LHCN-M2 (cell line): ENCODE measurements at regions not wholly inside any gene's neighbourhood (a gene's known extent, or its start where the extent isn't known, plus 50 kb on each side); places are given as distances from the start of the nearest gene placed in this dataset.
"Not testable (repeated sequence)": the region's sequence is repeated elsewhere in the genome, so short reads cannot be mapped to it uniquely, and the experiment has no call there.

Experiments used
- DNase-seq: peaks from one replicate; pipeline ENCODE4 v3.0.0-alpha.2; 2012; ENCODE audit warnings: low read depth

- DNase-seq, result peak; percentile 39
These were observed 136.9 kb upstream of the PRR16 start for GRCh38 chr5:120327180-120327579.

DNA sequence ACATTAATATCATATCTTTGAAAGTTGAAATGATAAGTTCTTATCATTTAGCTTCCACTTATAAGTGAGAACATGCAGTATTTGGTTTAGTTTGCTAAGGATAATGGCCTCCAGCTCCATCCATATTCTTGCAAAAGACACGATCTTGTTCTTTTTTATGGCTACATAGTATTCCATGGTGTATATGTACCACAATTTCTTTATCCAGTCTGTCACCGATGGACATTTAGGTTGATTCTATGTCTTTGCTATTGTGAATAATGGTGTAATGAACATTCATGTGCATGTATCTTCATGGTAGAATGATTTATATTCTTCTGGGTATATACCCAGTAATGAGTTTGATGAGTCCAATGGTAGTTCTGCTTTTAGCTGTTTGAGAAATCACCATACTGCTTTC is 135.0 kb upstream of the PRR16 start:
- no peak for DNase-seq

GRCh38 chr5:120330558-120330957 is 133.5 kb upstream of the PRR16 start:
- no peak for DNase-seq

DNA sequence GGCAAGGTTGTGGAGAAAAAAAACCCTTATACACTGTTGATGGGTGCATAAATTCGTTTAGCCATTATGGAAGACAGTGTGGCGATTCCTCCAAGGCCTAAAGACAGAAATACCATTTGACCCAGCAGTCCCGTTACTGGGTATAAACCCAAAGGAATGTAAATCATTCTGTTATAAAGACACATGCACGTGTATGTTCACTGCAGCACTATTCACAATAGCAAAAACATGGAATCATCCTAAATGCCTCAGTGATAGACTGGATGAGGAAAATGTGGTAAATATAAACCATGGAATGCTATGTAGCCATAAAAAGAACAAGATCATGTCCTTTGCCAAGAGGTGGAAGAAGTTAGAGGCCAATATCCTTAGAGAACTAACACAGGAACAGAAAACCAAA is 119.9 kb upstream of the PRR16 start:
- no peak for DNase-seq

DNA sequence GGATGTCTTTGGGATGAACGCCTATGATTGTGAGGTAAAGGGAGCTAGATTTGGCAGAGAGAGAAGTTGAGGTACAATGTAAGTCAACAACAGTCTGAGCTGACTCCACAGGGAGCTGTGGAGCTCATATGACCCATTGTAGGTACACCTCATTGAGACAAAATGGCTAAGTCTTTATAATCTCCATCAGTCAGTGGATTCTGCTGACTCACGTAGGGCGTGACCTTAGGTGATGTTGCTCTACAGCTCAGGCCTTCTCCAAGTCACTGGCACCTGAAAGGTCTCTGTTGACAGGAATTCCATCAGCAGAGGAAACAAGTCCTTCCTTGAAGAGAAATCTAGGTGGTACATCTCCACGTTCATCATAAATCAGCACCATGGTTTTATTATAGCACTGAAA is 118.2 kb upstream of the PRR16 start:
- DNase-seq, result no peak

- not testable (repeated sequence) for DNase-seq
These were observed 113.0 kb upstream of the PRR16 start for GRCh38 chr5:120351071-120351470.

- DNase-seq, result no peak
These were observed 110.0 kb upstream of the PRR16 start for GRCh38 chr5:120354126-120354525.

GRCh38 chr5:120358949-120359348 is 105.2 kb upstream of the PRR16 start:
- DNase-seq, result no peak

DNA sequence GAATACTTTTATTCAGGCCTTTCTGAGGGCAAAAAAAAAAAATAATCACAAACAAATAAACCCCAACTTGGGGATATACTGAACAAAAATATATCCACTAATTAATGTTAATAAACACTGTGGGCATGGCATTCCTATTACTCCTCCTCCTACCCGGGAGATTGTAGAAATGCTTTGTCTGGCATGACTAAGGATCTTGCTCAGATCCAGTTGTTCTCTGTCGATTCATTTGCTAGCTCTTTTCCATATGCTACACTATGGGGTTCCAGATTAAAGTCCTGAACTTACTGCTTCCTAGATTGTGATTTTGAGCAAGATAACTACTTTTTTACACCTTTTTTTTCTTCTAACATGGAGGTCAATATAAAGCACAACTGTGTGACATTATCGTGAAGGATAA is 102.2 kb upstream of the PRR16 start:
- no peak for DNase-seq

- DNase-seq, result no peak
These were observed 101.7 kb upstream of the PRR16 start for GRCh38 chr5:120362426-120362825.

GRCh38 chr5:120365656-120366446 is 98.2 kb upstream of the PRR16 start:
- peak; percentile 39 for DNase-seq

- DNase-seq, result no peak
These were observed 96.0 kb upstream of the PRR16 start for GRCh38 chr5:120367896-120368634.

DNA sequence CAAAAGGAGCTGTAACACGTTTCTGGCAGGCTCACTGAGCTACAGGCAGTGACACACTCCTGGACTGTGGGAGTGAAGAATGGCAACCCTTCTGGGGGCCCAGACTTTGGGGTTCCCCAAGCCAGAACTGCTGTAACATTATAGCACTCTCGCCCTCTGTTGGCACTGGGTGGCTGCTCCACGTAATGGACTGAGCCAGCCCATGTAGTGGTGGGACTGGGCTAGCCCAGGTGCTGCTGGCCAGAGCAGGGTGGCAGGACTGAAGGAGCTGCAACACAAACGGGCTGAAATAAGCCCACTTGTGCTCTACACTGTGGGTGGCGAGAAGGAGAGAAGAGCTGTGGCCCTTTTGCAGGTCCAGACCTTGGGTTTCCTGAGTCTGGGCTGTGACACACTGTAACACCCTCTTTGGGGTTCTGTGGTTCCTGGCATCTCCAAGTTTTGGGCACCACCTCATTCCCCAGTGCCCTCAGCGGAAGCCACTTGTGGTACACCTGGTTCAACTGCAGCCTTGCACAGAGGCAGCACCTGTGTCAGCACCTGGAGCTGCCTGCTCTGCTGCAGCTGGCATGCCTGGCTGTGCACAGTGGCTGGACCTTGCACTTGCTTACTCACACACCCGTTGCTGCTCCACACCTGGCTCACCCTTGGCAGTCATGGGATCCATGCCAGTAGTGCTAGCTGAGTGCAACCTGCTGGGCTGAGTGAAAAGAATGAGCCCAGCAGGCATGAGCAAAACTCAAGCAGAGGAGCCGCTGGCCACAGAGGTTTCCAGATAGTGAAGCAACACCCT is 95.0 kb upstream of the PRR16 start:
- DNase-seq, result no peak

DNA sequence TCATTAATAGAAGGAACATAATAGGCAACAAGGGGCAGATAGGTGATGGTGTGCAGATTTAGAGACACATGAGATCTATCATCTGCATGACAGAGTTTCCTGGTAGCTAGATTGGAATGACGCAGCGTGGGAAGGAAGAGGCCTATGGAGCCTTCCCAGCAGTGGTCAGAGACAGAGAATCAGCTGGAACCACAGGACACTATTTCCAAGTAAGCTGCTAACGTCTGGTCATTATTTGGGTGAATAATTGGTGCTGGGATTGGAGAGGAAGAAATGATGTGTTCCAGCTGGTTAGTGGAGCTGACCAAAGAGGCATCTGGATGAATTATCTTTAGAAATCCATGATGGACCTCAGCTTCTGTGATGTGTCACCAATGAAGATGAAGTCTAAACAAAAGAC is 91.2 kb upstream of the PRR16 start:
- DNase-seq, result no peak

DNA sequence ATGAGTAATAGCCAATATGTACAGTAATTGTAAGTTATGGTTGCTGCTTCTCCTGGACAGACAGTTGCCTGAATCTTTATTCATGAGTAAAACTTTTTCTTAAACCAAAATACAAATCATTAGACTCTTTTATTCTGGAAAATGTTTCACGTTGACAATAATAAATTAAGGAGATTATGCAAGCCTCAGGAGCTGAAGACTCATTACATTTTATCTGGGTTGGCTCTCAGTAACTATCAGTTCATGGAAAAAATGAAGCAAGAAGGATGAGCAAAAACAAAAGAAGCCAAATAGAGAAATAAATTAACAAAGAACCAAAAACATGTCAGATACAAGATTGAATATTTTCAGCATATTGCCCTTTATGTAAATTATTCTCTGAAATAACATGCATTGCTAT is 88.9 kb upstream of the PRR16 start:
- DNase-seq, result no peak

GRCh38 chr5:120380644-120381043 is 83.5 kb upstream of the PRR16 start:
- DNase-seq, result no peak

- peak; percentile 49 for DNase-seq
These were observed 81.3 kb upstream of the PRR16 start for GRCh38 chr5:120382833-120383232.

DNA sequence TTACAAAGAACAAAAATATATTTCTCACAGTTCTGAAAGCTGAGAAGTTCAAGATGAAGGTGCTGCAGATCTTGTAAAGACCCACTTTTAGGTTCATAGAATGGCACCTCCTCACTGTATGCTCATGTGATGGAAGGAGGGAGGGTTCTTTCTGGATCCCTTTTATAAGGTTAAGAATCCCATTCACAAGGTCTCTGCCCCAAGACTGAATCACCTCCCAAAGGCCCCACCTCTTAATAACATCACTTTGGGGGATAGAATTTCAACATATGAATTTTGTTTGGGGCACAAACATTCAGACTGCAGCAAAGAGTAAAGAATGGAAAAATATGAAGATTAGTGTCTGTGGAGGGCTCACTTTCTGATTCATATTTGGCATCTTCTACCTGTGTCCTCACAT is 77.1 kb upstream of the PRR16 start:
- peak; percentile 44 for DNase-seq

DNA sequence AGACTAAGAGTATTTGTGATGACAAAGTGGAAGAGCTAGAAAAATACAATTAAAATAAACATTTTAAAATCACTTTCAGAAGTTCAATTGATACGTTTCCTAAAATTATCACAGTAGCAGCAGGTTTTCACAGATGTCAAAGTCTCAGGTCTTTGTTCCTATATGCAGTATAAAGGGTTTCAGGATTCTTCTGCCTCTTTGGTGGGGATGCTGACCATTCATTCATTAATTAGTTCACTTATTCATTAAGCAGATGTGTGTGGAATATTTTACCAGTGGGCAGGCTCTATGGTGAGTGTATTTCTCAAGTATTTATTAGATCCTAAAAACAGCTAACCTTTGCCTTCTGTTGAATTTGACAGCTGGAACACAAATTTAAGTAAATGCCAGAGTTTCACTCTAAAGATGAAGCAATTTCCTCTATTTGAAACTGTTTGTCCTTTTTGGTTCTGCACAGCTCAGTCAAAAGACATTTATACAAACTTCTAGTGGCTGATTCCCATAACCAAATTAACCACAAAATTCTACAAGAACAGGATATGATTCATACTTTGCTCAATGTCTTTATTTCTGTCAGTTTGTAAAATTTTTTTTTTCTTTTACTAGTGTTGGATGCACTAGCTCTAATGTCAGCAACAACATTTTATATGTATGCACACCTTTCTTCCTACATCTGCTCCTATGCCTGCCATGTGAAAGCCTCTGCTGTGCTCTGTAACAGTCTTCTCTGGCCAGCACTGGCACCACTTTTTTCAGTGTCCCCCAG is 75.9 kb upstream of the PRR16 start:
- DNase-seq, result peak; percentile 98

- DNase-seq, result no peak
These were observed 69.8 kb upstream of the PRR16 start for GRCh38 chr5:120394259-120394658.

- DNase-seq, result peak; percentile 89
These were observed 67.9 kb upstream of the PRR16 start for GRCh38 chr5:120396186-120396585.

DNA sequence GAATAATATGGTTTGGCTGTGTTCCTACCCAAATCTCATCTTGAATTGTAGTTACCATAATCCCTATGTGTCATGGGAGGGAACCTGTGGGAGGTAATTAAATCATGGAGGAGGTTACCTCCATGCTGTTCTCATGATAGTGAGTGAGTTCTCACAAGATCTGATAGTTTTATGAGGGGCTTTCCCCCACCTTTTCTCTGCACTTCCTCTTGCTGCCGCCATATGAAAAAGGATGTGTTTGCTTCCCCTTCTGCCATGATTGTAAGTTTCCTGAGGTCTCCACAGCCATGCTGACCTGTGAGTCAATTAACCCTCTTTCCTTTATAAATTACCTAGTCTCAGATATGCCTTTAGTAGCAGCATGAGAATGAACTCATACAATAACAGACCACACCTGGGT is 63.7 kb upstream of the PRR16 start:
- no peak for DNase-seq
